HFFc6 (cell line): ENCODE measurements at regions not wholly inside any gene's neighbourhood (a gene's known extent, or its start where the extent isn't known, plus 50 kb on each side); places are given as distances from the start of the nearest gene placed in this dataset.
"Not testable (repeated sequence)": the region's sequence is repeated elsewhere in the genome, so short reads cannot be mapped to it uniquely, and the experiment has no call there.

ENCODE experiments used
- DNase-seq: peaks from one replicate; pipeline ENCODE4 v3.0.0-alpha.2; 2018
- H3K27ac Mint-ChIP-seq: 2 replicates; pipeline ENCODE4 v1.8.0; 2020; ENCODE audit warnings: mild to moderate bottlenecking, mixed read lengths
- H3K27me3 Mint-ChIP-seq: 2 replicates; pipeline ENCODE4 v1.8.0; 2021; ENCODE audit warnings: mild to moderate bottlenecking, moderate library complexity, mixed read lengths; ENCODE audit not compliant: insufficient read depth
- H3K36me3 Mint-ChIP-seq: 2 replicates; pipeline ENCODE4 v1.8.0; 2021; ENCODE audit warnings: low read depth, mixed read lengths
- H3K4me1 Mint-ChIP-seq: 2 replicates; pipeline ENCODE4 v1.8.0; 2020; ENCODE audit warnings: low read depth, mixed read lengths
- H3K4me3 Mint-ChIP-seq: 2 replicates; pipeline ENCODE4 v1.8.0; 2020; ENCODE audit warnings: mild to moderate bottlenecking, moderate library complexity, mixed read lengths
- H3K9me3 Mint-ChIP-seq: 2 replicates; pipeline ENCODE4 v1.8.0; 2020; ENCODE audit warnings: mild to moderate bottlenecking, mixed read lengths
- TF ChIP-seq, protein P1 (sequence below): fragments of 200-600 bp; sonication (generic); IDR thresholded peaks from 2 replicates; pipeline ENCODE4 v1.5.0; 2021; ENCODE audit warnings: antibody characterized with exemption, mild to moderate bottlenecking

DNA sequence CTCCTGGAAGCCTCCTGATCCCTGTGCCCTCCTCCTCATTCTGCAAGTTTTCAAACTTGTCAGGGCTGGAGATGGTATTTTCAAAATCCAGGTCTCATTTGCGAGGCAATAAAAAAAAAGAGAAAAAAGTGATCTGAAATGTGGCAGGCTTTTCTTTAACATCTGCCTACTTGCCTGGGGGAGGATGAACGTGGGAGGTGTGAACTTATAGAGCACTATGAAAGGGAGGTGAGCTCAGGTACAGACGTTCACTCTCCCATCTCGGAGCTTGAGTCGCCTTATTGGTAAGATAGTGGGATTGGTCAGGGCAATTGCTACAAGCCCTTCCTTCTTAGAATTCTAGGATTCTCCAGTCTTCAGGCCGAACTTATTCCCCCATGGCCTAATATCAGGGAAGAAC, 104.8 kb upstream of the CADM1 start:
- H3K27me3 Mint-ChIP-seq, result no peaks in the 10 kb centered on the region; the same call in 1 of the 2 replicates
- H3K4me3 Mint-ChIP-seq, result no peak overlapping the region
- TF ChIP-seq, protein P1, sequence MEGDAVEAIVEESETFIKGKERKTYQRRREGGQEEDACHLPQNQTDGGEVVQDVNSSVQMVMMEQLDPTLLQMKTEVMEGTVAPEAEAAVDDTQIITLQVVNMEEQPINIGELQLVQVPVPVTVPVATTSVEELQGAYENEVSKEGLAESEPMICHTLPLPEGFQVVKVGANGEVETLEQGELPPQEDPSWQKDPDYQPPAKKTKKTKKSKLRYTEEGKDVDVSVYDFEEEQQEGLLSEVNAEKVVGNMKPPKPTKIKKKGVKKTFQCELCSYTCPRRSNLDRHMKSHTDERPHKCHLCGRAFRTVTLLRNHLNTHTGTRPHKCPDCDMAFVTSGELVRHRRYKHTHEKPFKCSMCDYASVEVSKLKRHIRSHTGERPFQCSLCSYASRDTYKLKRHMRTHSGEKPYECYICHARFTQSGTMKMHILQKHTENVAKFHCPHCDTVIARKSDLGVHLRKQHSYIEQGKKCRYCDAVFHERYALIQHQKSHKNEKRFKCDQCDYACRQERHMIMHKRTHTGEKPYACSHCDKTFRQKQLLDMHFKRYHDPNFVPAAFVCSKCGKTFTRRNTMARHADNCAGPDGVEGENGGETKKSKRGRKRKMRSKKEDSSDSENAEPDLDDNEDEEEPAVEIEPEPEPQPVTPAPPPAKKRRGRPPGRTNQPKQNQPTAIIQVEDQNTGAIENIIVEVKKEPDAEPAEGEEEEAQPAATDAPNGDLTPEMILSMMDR, result no peak
- H3K27ac Mint-ChIP-seq, result no peak overlapping the region
- peaks cover 68% of the 10 kb centered on the region for H3K9me3 Mint-ChIP-seq
- no peaks in the 10 kb centered on the region for H3K4me1 Mint-ChIP-seq
- H3K36me3 Mint-ChIP-seq, result no peaks in the 10 kb centered on the region; the same call in none of the 2 replicates
- no peak for DNase-seq

DNA sequence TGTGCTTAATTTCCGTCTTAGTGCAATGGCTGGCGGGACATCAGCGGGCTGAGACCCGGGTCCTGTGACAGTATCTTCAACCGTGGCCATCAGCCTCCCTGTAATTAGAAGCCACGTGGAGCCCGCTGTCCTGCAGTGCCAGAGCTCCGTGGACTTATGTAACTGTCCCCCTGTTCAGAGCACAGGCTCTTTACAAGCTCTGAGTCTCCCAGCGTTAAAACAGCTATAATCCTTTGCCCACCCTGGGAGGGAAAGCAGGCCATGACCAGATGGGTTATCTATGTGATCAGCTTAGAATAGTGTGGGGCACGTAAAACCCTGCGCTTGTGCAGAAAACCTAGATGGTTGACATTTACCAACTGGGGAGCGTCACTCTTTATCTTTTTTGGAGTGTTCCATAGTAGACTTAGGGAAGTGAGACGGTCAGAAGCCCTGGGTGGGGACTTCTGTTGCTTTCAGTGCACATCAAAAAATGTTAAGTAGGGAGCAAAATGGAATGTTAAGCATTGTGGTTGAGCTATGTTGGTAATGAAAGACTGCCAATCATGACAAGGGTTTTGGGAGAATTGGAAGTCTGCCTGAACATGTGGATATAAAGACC, 103.5 kb upstream of the CADM1 start:
- TF ChIP-seq, protein P1, result no peak
- Mint-ChIP-seq H3K9me3 (peaks cover 61% of the 10 kb centered on the region), H3K4me1 (no peaks in the 10 kb centered on the region), H3K27me3 (no peaks in the 10 kb centered on the region; the same call in 1 of the 2 replicates), H3K27ac (no peak overlapping the region), H3K36me3 (no peaks in the 10 kb centered on the region; the same call in none of the 2 replicates), H3K4me3 (no peak overlapping the region)
- DNase-seq, result no peak

DNA sequence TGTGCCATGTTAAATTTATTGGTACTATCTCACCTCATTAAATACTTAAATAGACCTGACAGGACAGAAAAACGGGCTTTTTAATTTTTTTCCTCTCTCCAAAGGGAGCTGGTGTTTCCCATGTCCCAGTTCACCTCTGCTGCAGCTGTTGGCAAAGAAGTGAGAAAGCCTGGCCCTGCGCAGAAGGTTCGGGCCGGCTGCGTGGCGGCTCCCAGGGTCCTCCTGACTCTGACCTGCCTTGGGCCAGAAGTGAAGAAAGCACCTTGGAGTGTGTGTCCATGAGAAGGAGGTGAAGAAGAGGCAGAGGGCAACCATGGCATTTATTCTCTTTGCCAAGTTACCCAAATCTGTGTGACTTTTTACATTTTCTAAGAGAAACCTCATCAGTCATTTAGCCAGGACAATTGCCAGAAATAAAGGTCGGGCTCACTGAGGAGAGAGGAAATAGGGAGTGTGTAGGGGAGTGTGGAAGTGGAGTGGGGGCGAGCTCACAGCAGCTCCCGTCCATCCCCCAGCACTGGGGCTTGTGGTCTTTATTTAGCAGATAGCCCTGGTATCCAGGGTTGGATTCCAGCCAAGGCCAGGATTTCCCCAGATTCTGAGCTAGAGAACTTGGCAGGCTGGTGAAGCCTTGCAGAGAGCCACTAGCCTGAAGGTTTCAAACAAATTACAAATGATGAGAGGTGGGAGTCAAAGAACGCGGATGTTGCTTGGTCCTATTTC, 102.4 kb upstream of the CADM1 start:
- Mint-ChIP-seq H3K27ac (no peak overlapping the region), H3K36me3 (no peaks in the 10 kb centered on the region; the same call in 1 of the 2 replicates), H3K27me3 (no peaks in the 10 kb centered on the region; the same call in 1 of the 2 replicates), H3K9me3 (peaks cover 69% of the 10 kb centered on the region), H3K4me1 (no peaks in the 10 kb centered on the region), H3K4me3 (no peak overlapping the region)
- no peak for DNase-seq
- TF ChIP-seq, protein P1, result no peak

DNA sequence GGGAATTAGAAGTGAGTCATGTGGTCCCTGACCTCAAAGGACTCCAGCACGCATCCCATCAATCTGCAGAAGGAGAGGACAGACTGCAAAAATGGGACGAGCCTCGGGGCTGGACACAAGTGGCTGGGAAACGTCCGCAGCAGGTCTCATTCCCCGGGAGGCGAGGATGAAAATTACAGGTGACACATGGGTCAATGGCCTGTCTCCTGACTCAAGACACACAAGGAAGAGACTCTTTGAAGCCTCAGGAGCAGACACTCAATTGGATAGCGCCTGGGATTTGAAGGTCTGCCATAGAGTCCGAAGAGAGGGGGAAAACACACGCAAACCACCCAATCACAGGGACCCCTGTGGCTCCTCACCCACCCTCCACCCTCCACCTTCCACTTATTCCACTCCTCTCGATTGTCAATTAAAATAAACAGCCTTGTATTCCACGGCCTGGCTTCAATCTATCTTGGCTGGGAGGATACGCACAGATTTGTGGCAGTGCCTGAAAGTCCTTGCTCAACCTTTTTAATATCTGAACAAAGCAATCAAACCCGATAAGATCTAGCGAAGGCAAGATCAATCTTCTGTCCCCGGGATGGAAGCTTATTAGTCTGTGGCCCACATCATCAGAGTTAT, 101.8 kb upstream of the CADM1 start:
- H3K27me3 Mint-ChIP-seq, result no peaks in the 10 kb centered on the region; the same call in 1 of the 2 replicates
- H3K27ac Mint-ChIP-seq, result no peak overlapping the region
- no peaks in the 10 kb centered on the region; the same call in 1 of the 2 replicates for H3K36me3 Mint-ChIP-seq
- no peaks in the 10 kb centered on the region for H3K4me1 Mint-ChIP-seq
- DNase-seq, result no peak
- TF ChIP-seq, protein P1, result no peak
- H3K4me3 Mint-ChIP-seq, result no peak overlapping the region
- peaks cover 68% of the 10 kb centered on the region for H3K9me3 Mint-ChIP-seq

DNA sequence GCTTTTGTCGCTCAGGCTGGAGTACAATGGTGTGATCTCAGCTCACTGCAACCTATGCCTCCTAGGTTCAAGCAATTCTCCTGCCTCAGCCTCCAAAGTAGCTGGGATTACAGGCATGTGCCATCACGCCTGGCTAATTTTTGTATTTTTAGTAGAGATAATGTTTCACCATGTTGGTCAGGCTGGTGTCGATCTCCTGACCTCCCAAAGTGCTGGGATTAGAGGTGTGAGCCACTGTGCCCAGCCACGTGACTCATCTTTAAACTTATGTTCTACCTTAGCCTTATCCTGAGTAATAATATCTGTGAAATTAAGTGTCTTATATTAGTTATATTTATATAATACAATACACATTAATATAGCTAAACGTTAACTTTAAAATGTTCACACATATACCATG, 101.2 kb upstream of the CADM1 start:
- not testable (repeated sequence) for H3K4me3 Mint-ChIP-seq, H3K27ac Mint-ChIP-seq, H3K27me3 Mint-ChIP-seq, DNase-seq, H3K36me3 Mint-ChIP-seq, H3K4me1 Mint-ChIP-seq
- H3K9me3 Mint-ChIP-seq, result peaks cover 65% of the 10 kb centered on the region

DNA sequence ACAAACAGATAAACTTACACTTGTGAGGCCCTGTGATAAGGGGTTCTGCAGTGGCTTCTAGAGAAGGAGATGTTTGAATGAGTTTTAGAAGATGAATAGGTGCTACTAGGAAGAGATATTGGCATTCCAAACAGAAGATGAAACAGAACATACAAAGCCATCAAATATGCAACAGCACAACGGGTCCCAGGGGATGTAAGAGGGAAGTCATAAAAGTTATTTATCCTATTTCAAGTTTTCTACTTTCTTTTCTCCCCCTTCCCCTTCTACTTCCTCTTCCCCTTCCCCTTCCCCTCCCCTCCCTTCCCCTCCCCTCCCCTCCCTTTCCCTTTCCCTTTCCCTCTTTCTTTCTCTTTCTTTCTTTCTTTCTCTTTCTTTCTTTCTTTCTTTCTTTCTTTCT, 94.9 kb upstream of the CADM1 start:
- Mint-ChIP-seq H3K9me3 (peaks cover 52% of the 10 kb centered on the region), H3K4me3 (no peak overlapping the region), H3K27me3 (no peaks in the 10 kb centered on the region), H3K4me1 (no peaks in the 10 kb centered on the region), H3K36me3 (no peaks in the 10 kb centered on the region), H3K27ac (no peak overlapping the region)
- no peak for DNase-seq
- TF ChIP-seq, protein P1, result no peak
